DMS153 (cell line): ENCODE measurements at regions not wholly inside any gene's neighbourhood (a gene's known extent, or its start where the extent isn't known, plus 50 kb on each side); places are given as distances from the start of the nearest gene placed in this dataset.
"Not testable (repeated sequence)": the region's sequence is repeated elsewhere in the genome, so short reads cannot be mapped to it uniquely, and the experiment has no call there.

Source experiments
- DNase-seq: peaks from one replicate; lab custom pipeline; 2025; lab: John Stamatoyannopoulos, UW

- DNase-seq, result no peak
These were observed 853.4 kb downstream of the KCNT2 start for GRCh38 chr1:195754874-195755273.

- no peak for DNase-seq
These were observed 853.9 kb downstream of the KCNT2 start for GRCh38 chr1:195754303-195754702.

- DNase-seq, result no peak
These were observed 859.3 kb downstream of the KCNT2 start for GRCh38 chr1:195748969-195749368.

GRCh38 chr1:195745189-195746010 is 862.8 kb downstream of the KCNT2 start:
- DNase-seq, result peak; percentile 90

- DNase-seq, result no peak
These were observed 864.0 kb downstream of the KCNT2 start for GRCh38 chr1:195744256-195744655.

GRCh38 chr1:195740862-195741261 is 867.4 kb downstream of the KCNT2 start:
- DNase-seq, result no peak

GRCh38 chr1:195738966-195739650 is 869.1 kb downstream of the KCNT2 start:
- no peak for DNase-seq

- no peak for DNase-seq
These were observed 873.1 kb downstream of the KCNT2 start for GRCh38 chr1:195735140-195735539.

GRCh38 chr1:195733826-195734225 is 874.4 kb downstream of the KCNT2 start:
- DNase-seq, result no peak

- no peak for DNase-seq
These were observed 874.8 kb downstream of the KCNT2 start for GRCh38 chr1:195733408-195733807.

- DNase-seq, result no peak
These were observed 876.9 kb downstream of the KCNT2 start for GRCh38 chr1:195731385-195731784.

GRCh38 chr1:195723796-195724194 is 884.4 kb downstream of the KCNT2 start:
- no peak for DNase-seq

- DNase-seq, result not testable (repeated sequence)
These were observed 885.1 kb downstream of the KCNT2 start for GRCh38 chr1:195722852-195723795.

- not testable (repeated sequence) for DNase-seq
These were observed 886.1 kb downstream of the KCNT2 start for GRCh38 chr1:195722146-195722545.

- DNase-seq, result no peak
These were observed 886.8 kb downstream of the KCNT2 start for GRCh38 chr1:195721210-195721971.

GRCh38 chr1:195717651-195718050 is 890.6 kb downstream of the KCNT2 start:
- DNase-seq, result no peak

GRCh38 chr1:195715652-195716051 is 892.6 kb downstream of the KCNT2 start:
- no peak for DNase-seq

- no peak for DNase-seq
These were observed 894.0 kb downstream of the KCNT2 start for GRCh38 chr1:195714248-195714647.

- DNase-seq, result no peak
These were observed 898.4 kb downstream of the KCNT2 start for GRCh38 chr1:195709821-195710220.

- DNase-seq, result no peak
These were observed 904.2 kb downstream of the KCNT2 start for GRCh38 chr1:195704028-195704427.

GRCh38 chr1:195701149-195701548 is 907.1 kb downstream of the KCNT2 start:
- DNase-seq, result no peak

- no peak for DNase-seq
These were observed 911.1 kb downstream of the KCNT2 start for GRCh38 chr1:195697130-195697529.
